ENCODE measurements at regions not wholly inside any gene's neighbourhood (a gene's known extent, or its start where the extent isn't known, plus 50 kb on each side); places are given as distances from the start of the nearest gene placed in this dataset.

- TF ChIP-seq EZH2 (IDR thresholded peaks at IDR 0.05; ENCODE audit: insufficient read depth, poor library complexity, severe bottlenecking) (no peak), EZH2phosphoT487 (IDR thresholded peaks at IDR 0.05; ENCODE audit: insufficient read depth, low read depth) (no peak)
Measured at GRCh38 chr2:5507367-5507766, 184.8 kb upstream of the SOX11 start.

Measured in GM23248 (cell line).